GM12878 (cell line): ENCODE measurements at regions not wholly inside any gene's neighbourhood (a gene's known extent, or its start where the extent isn't known, plus 50 kb on each side); places are given as distances from the start of the nearest gene placed in this dataset.

Experiments
- ATAC-seq: fragments of 200-7000 bp; cut with Tn5 transposase; 3 replicates; pipeline ENCODE4 v1.9.1; 2020; ENCODE audit warnings: mild to moderate bottlenecking, moderate library complexity
- BruUV-seq: library from RNA; stranded (reverse); fragments of 400-500 nt; replicated peaks from 2 replicates; lab custom pipeline; 2021; lab: Mats Ljungman, UMichigan
- CTCF ChIA-PET: fragments of 300-600 bp; sonication (Branson Sonifier 250); formaldehyde crosslinking; extraction: SDS; loops from one replicate; lab custom pipeline; 2021; ENCODE audit warnings: inconsistent platforms; lab: Yijun Ruan, JAX
- POLR2A ChIA-PET: fragments of 350-600 bp; formaldehyde crosslinking; extraction: SDS; loops from one replicate; lab custom pipeline; 2021; ENCODE audit warnings: inconsistent platforms; lab: Charles Lee
- RAD21 ChIA-PET: fragments of 300-600 bp; sonication (Branson Sonifier 250); formaldehyde crosslinking; loops from one replicate; lab custom pipeline; 2023; ENCODE audit warnings: antibody characterized with exemption; ENCODE audit not compliant: unreplicated experiment; lab: Charles Lee
- SMC1A ChIA-PET: fragments of 300-600 bp; sonication (Branson Sonifier 250); formaldehyde crosslinking; loops from one replicate; lab custom pipeline; 2023; ENCODE audit not compliant: unreplicated experiment, uncharacterized antibody; lab: Charles Lee
- DNase-seq: peaks from one replicate; pipeline ENCODE4 v3.0.0-alpha.2; 2011; ENCODE audit warnings: low read depth, low spot score
- FAIRE-seq: peaks from 3 replicates; lab custom pipeline; 2011; peaks lifted over from hg19 to GRCh38; lab: Jason Lieb, UNC
- H2AFZ ChIP-seq: 2 replicates; pipeline ENCODE4 v1.6.0; 2011; ENCODE audit warnings: low read depth, low read length, control low read depth; ENCODE audit not compliant: control insufficient read depth
- H3K27ac ChIP-seq: 2 replicates; pipeline ENCODE4 v1.5.1; 2011; ENCODE audit warnings: control low read depth; ENCODE audit not compliant: control insufficient read depth, insufficient read depth
- H3K27me3 ChIP-seq, 2 experiments: replicated peaks in 1 of 2; 2 replicates each; pipeline versions ENCODE4 v1.6.0 to v1.6.1; 2011; ENCODE audit warnings: low read length in 1 of 2; ENCODE audit not compliant: control insufficient read depth in 2 of 2, insufficient read depth in 2 of 2
- H3K36me3 ChIP-seq, 2 experiments: 2 replicates each; pipeline ENCODE4 v1.5.1; 2011; ENCODE audit warnings: low read length in 1 of 2; ENCODE audit not compliant: control insufficient read depth in 2 of 2, insufficient read depth in 2 of 2
- H3K4me1 ChIP-seq: 2 replicates; pipeline ENCODE4 v1.6.1; 2011; ENCODE audit warnings: mild to moderate bottlenecking, low read length, moderate library complexity, mixed read lengths; ENCODE audit not compliant: control insufficient read depth, insufficient read depth
- H3K4me2 ChIP-seq: 2 replicates; pipeline ENCODE4 v1.6.0; 2011; ENCODE audit warnings: control low read depth; ENCODE audit not compliant: control insufficient read depth, insufficient read depth
- H3K4me3 ChIP-seq: fragments of 200-600 bp; sonication (generic); 2 replicates; pipeline ENCODE4 v1.5.1; 2016
- H3K79me2 ChIP-seq: 2 replicates; pipeline ENCODE4 v1.6.0; 2011; ENCODE audit warnings: low read length; ENCODE audit not compliant: control insufficient read depth, insufficient read depth
- H3K9ac ChIP-seq: 2 replicates; pipeline ENCODE4 v1.8.0; 2011; ENCODE audit warnings: low read length, control low read depth, mixed read lengths; ENCODE audit not compliant: control insufficient read depth, insufficient read depth
- H3K9me3 ChIP-seq: replicated peaks from 3 replicates; pipeline ENCODE4 v1.5.1; 2011; ENCODE audit warnings: mild to moderate bottlenecking, low read length; ENCODE audit not compliant: control insufficient read depth, insufficient read depth
- H4K20me1 ChIP-seq: 2 replicates; pipeline ENCODE4 v1.6.0; 2011; ENCODE audit not compliant: control insufficient read depth, insufficient read depth
- BACH1 ChIP-seq: fragments of 450-650 bp; IDR thresholded peaks from 2 replicates; pipeline ENCODE4 v1.6.1; 2017; ENCODE audit warnings: mild to moderate bottlenecking, borderline replicate concordance
- IKZF2 ChIP-seq, 2 experiments: fragments of 450-650 bp; IDR thresholded peaks; 2 replicates each; pipeline ENCODE4 v1.6.1; 2017; ENCODE audit warnings: mild to moderate bottlenecking in 2 of 2, moderate library complexity in 2 of 2
- MEF2B ChIP-seq: fragments of 450-650 bp; IDR thresholded peaks from 2 replicates; pipeline ENCODE4 v1.6.1; 2018; ENCODE audit warnings: mild to moderate bottlenecking, moderate library complexity; ENCODE audit not compliant: partially characterized antibody, poor library complexity, severe bottlenecking
- MTA3 ChIP-seq: IDR thresholded peaks from 2 replicates; pipeline ENCODE4 v1.6.1; 2012; ENCODE audit warnings: low read length, inconsistent platforms, borderline replicate concordance
- STAT3 ChIP-seq: IDR thresholded peaks from 2 replicates; pipeline ENCODE4 v1.6.1; 2011; ENCODE audit warnings: low read depth, low read length, improper control_type of control experiment
- SUPT20H ChIP-seq: IDR thresholded peaks from 2 replicates; pipeline ENCODE4 v1.6.1; 2011; ENCODE audit warnings: low read depth, mild to moderate bottlenecking, low read length, moderate library complexity, borderline replicate concordance; ENCODE audit not compliant: control insufficient read depth
- TARDBP ChIP-seq: IDR thresholded peaks from 2 replicates; pipeline ENCODE4 v1.6.1; 2016; ENCODE audit warnings: borderline replicate concordance
- WGBS: methylation state at CpG from one replicate; pipeline ENCODE4 v1.1.6; 2016; ENCODE audit warnings: low lambda C conversion rate; ENCODE audit not compliant: insufficient replicate concordance, insufficient coverage; ENCODE audit errors: missing lambda C conversion rate; 5-methylcytosine and 5-hydroxymethylcytosine counted together
- in situ Hi-C: fragments of 300-500 bp; cut with MboI; formaldehyde crosslinking; loops from 9 replicates; pipeline ENCODE4 v1.14.3; 2018; ENCODE audit warnings: mixed read lengths
- intact Hi-C: fragments of 100-400 bp; cut with micrococcal nuclease; formaldehyde crosslinking; loops from one replicate; pipeline ENCODE4 v1.14.2; 2022; ENCODE audit not compliant: unreplicated experiment
- TF ChIP-seq, protein P1 (sequence below): fragments of 450-650 bp; IDR thresholded peaks from 2 replicates; pipeline ENCODE4 v1.6.1; 2018; ENCODE audit warnings: borderline replicate concordance, mild to moderate bottlenecking; ENCODE audit not compliant: partially characterized antibody
- TF ChIP-seq, protein P2 (sequence below): IDR thresholded peaks from 2 replicates; pipeline ENCODE4 v1.6.1; 2011; ENCODE audit warnings: low read depth, mild to moderate bottlenecking, low read length, moderate library complexity, borderline replicate concordance; ENCODE audit errors: extremely low read depth
- TF ChIP-seq, protein P3 (sequence below), 3 experiments: IDR thresholded peaks in 2 of 3; conservative IDR thresholded peaks in 1 of 3; 2 replicates each; pipeline ENCODE4 v1.5.1; 2011; ENCODE audit warnings: low read depth in 3 of 3, low read length in 3 of 3, mild to moderate bottlenecking in 3 of 3, control low read depth in 2 of 3, moderate library complexity in 2 of 3, inconsistent platforms in 1 of 3, mixed read lengths in 1 of 3; ENCODE audit not compliant: control insufficient read depth in 2 of 3, insufficient read depth in 1 of 3; ENCODE audit errors: extremely low read depth in 1 of 3
- TF ChIP-seq, protein P4 (sequence below): IDR thresholded peaks from 2 replicates; pipeline ENCODE4 v1.6.1; 2012; ENCODE audit warnings: low read depth, low read length, improper control_type of control experiment

DNA sequence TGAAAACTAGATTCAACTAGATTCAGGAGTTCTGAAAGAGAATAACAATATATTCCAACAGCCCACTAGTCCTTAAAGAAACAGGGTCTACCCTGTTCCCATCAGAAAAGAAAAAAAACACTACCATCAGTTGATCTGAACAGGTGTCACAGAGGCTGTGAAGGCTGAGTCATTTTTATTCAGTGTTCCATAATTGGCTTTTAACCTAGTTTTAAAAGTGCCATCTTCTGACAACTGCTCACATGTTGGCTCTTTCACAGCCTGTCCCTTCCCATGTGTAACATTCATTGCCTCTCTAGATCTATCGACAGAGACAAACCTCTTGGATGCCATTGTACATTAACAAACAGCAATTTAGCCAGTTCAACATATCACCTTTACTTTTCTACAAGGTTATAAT lies 243.7 kb downstream of the TBX15 start:
- intact Hi-C loops: no loop called here
- ATAC-seq (no peak), FAIRE-seq (no peak), DNase-seq (no peak)
- Histone ChIP-seq H3K27me3 (no peaks in the 10 kb centered on the region), H3K9ac (no peak overlapping the region), H3K4me1 (no peaks in the 10 kb centered on the region), H3K27ac (no peak overlapping the region), H3K4me2 (no peak overlapping the region), H3K9me3 (no peaks in the 10 kb centered on the region), H3K36me3 (no peaks in the 10 kb centered on the region), H2AFZ (no peak overlapping the region), H3K4me3 (no peak overlapping the region), H3K79me2 (no peaks in the 10 kb centered on the region), H4K20me1 (no peaks in the 10 kb centered on the region)
- no TSS peak for BruUV-seq
- TF ChIP-seq, protein P1, sequence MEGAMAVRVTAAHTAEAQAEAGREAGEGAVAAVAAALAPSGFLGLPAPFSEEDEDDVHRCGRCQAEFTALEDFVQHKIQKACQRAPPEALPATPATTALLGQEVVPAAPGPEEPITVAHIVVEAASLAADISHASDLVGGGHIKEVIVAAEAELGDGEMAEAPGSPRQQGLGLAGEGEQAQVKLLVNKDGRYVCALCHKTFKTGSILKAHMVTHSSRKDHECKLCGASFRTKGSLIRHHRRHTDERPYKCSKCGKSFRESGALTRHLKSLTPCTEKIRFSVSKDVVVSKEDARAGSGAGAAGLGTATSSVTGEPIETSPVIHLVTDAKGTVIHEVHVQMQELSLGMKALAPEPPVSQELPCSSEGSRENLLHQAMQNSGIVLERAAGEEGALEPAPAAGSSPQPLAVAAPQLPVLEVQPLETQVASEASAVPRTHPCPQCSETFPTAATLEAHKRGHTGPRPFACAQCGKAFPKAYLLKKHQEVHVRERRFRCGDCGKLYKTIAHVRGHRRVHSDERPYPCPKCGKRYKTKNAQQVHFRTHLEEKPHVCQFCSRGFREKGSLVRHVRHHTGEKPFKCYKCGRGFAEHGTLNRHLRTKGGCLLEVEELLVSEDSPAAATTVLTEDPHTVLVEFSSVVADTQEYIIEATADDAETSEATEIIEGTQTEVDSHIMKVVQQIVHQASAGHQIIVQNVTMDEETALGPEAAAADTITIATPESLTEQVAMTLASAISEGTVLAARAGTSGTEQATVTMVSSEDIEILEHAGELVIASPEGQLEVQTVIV: no peak
- no peak for TF ChIP-seq SUPT20H
- ChIA-PET RAD21 (no interaction called here), CTCF (no interaction called here), POLR2A (no interaction called here), SMC1A (no interaction called here)
- 25% methylated on average over 1 of the region's 1 CpG for WGBS
- in situ Hi-C loops: no loop called here

DNA sequence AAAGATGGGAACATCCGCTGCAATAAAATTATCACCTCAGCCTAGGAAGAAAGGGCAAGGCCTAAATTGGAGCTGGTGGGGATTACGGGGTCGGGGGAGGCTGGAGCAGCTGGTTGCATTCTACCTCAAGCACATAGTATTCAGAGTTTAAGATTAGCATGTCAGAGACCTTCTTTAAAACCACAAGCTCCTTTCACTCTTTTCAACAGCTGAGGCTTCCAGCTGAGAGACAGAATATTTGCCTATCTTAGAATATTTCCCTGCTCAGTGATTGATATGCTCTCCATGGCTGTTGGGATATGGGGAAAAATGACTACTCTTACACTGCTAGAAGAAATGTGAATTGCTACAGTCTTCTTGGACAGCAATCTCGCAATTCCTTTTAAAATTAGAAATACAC lies 248.6 kb downstream of the TBX15 start:
- no peak overlapping the region for H3K9ac ChIP-seq
- TF ChIP-seq, protein P2, sequence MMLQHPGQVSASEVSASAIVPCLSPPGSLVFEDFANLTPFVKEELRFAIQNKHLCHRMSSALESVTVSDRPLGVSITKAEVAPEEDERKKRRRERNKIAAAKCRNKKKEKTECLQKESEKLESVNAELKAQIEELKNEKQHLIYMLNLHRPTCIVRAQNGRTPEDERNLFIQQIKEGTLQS: no peak
- TF ChIP-seq IKZF2 (IDR thresholded peaks at IDR 0.05) (no peak), MTA3 (no peak), STAT3 (no peak), SUPT20H (no peak), BACH1 (no peak), MEF2B (no peak), TARDBP (no peak)
- TF ChIP-seq, protein P3, sequence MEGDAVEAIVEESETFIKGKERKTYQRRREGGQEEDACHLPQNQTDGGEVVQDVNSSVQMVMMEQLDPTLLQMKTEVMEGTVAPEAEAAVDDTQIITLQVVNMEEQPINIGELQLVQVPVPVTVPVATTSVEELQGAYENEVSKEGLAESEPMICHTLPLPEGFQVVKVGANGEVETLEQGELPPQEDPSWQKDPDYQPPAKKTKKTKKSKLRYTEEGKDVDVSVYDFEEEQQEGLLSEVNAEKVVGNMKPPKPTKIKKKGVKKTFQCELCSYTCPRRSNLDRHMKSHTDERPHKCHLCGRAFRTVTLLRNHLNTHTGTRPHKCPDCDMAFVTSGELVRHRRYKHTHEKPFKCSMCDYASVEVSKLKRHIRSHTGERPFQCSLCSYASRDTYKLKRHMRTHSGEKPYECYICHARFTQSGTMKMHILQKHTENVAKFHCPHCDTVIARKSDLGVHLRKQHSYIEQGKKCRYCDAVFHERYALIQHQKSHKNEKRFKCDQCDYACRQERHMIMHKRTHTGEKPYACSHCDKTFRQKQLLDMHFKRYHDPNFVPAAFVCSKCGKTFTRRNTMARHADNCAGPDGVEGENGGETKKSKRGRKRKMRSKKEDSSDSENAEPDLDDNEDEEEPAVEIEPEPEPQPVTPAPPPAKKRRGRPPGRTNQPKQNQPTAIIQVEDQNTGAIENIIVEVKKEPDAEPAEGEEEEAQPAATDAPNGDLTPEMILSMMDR (IDR thresholded peaks at IDR 0.05 in 2 of 3, conservative IDR thresholded peaks at IDR 0.05 in 1 of 3; ENCODE audit: control insufficient read depth in 2 of 3, extremely low read depth in 1 of 3, insufficient read depth in 1 of 3, low read depth in 3 of 3, low read length in 3 of 3): no peak
- TF ChIP-seq, protein P4, sequence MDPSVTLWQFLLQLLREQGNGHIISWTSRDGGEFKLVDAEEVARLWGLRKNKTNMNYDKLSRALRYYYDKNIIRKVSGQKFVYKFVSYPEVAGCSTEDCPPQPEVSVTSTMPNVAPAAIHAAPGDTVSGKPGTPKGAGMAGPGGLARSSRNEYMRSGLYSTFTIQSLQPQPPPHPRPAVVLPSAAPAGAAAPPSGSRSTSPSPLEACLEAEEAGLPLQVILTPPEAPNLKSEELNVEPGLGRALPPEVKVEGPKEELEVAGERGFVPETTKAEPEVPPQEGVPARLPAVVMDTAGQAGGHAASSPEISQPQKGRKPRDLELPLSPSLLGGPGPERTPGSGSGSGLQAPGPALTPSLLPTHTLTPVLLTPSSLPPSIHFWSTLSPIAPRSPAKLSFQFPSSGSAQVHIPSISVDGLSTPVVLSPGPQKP: no peak

More for the DNA sequence above, 248.6 kb downstream of the TBX15 start:
- Histone ChIP-seq H3K4me1 (no peaks in the 10 kb centered on the region), H3K36me3 (no peaks in the 10 kb centered on the region), H4K20me1 (no peaks in the 10 kb centered on the region), H3K4me3 (no peak overlapping the region), H3K4me2 (no peak overlapping the region), H3K9me3 (no peaks in the 10 kb centered on the region), H3K27ac (no peak overlapping the region), H3K27me3 (no peaks in the 10 kb centered on the region), H3K79me2 (no peaks in the 10 kb centered on the region), H2AFZ (no peak overlapping the region)
- BruUV-seq: no TSS peak
- ATAC-seq (no peak), FAIRE-seq (no peak), DNase-seq (no peak)
- ChIA-PET RAD21 (no interaction called here), SMC1A (interaction anchor here (0.5 kb wide), 1 partner anchor 16 kb away, joined by 3 read pairs; no protein-coding TSS in a partner anchor), POLR2A (no interaction called here), CTCF (interaction anchor here (0.6 kb wide), 1 partner anchor 36 kb away, joined by 3 read pairs; no protein-coding TSS in a partner anchor)
- intact Hi-C loops (no loop called here), in situ Hi-C loops (no loop called here)
- WGBS: 8% methylated on average over 4 of the region's 4 CpGs
